ENCODE measurements at regions not wholly inside any gene's neighbourhood (a gene's known extent, or its start where the extent isn't known, plus 50 kb on each side); places are given as distances from the start of the nearest gene placed in this dataset.

DNA sequence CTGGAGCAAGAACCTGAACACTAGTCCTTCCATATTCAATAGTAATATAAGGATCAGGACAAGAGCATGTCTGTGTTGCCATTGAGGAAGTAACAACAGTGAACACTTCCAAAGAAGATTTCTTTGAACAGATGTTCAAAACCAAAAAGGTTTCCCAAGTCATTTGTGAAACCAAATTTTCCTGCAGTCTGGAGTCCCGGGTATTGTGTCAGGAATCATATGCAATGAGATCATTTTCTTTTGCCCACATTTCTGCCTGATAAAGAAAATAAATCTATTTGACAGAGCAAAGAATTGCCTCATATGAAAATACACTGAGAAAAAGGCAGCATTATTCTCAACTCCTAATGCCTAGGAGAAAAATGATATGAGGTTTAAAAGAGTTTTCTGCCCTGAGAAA is 151.7 kb downstream of the SNX18 start:
- TF ChIP-seq, protein P1, sequence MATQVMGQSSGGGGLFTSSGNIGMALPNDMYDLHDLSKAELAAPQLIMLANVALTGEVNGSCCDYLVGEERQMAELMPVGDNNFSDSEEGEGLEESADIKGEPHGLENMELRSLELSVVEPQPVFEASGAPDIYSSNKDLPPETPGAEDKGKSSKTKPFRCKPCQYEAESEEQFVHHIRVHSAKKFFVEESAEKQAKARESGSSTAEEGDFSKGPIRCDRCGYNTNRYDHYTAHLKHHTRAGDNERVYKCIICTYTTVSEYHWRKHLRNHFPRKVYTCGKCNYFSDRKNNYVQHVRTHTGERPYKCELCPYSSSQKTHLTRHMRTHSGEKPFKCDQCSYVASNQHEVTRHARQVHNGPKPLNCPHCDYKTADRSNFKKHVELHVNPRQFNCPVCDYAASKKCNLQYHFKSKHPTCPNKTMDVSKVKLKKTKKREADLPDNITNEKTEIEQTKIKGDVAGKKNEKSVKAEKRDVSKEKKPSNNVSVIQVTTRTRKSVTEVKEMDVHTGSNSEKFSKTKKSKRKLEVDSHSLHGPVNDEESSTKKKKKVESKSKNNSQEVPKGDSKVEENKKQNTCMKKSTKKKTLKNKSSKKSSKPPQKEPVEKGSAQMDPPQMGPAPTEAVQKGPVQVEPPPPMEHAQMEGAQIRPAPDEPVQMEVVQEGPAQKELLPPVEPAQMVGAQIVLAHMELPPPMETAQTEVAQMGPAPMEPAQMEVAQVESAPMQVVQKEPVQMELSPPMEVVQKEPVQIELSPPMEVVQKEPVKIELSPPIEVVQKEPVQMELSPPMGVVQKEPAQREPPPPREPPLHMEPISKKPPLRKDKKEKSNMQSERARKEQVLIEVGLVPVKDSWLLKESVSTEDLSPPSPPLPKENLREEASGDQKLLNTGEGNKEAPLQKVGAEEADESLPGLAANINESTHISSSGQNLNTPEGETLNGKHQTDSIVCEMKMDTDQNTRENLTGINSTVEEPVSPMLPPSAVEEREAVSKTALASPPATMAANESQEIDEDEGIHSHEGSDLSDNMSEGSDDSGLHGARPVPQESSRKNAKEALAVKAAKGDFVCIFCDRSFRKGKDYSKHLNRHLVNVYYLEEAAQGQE (IDR thresholded peaks at IDR 0.05; ENCODE audit: insufficient read depth in 1 of 2, low read depth in 2 of 2, low read length in 2 of 2), result no peak
- TF ChIP-seq SIN3A (IDR thresholded peaks at IDR 0.05; ENCODE audit: borderline replicate concordance, insufficient read depth, low read length), result no peak
- TF ChIP-seq TAF1 (IDR thresholded peaks at IDR 0.05; ENCODE audit: borderline replicate concordance, insufficient read depth, low read length), result no peak
- TF ChIP-seq POLR2AphosphoS5 (IDR thresholded peaks at IDR 0.05; ENCODE audit: low read depth, low read length), result no peak
- no peak for TF ChIP-seq FOXP2 (optimal IDR thresholded peaks at IDR 0.05; ENCODE audit: borderline replicate concordance, extremely low read depth, extremely low read length, insufficient read depth)

- TF ChIP-seq, protein P1 (IDR thresholded peaks at IDR 0.05; ENCODE audit: insufficient read depth in 1 of 2, low read depth in 2 of 2, low read length in 2 of 2), result no peak
- TF ChIP-seq SIN3A (IDR thresholded peaks at IDR 0.05; ENCODE audit: borderline replicate concordance, insufficient read depth, low read length), result no peak
- TF ChIP-seq FOXP2 (optimal IDR thresholded peaks at IDR 0.05; ENCODE audit: borderline replicate concordance, extremely low read depth, extremely low read length, insufficient read depth), result no peak
- TF ChIP-seq TAF1 (IDR thresholded peaks at IDR 0.05; ENCODE audit: borderline replicate concordance, insufficient read depth, low read length), result no peak
- TF ChIP-seq POLR2AphosphoS5 (IDR thresholded peaks at IDR 0.05; ENCODE audit: low read depth, low read length), result no peak
Measured at GRCh38 chr5:54668096-54668495, 150.5 kb downstream of the SNX18 start.

DNA sequence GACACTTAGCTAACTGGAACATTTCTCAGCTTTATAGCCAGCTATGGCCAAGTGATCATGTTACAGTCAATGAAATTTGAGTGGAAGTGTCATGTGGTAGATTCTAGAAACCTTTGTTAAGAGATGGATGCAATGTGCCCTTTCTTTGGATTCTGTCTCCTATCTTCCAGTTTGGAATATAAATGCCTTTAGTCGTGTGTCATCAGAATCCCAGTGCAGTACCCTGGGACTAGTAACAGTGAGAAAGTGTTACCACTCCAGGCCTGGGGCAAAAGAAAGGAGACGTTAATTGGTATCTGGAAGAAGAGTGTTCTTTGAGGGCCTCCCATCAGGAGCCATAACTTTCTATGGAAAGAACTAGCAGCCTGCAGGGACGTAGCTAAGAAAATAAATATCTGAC is 149.6 kb downstream of the SNX18 start:
- TF ChIP-seq, protein P1 (IDR thresholded peaks at IDR 0.05; ENCODE audit: insufficient read depth in 1 of 2, low read depth in 2 of 2, low read length in 2 of 2), result no peak
- TF ChIP-seq FOXP2 (optimal IDR thresholded peaks at IDR 0.05; ENCODE audit: borderline replicate concordance, extremely low read depth, extremely low read length, insufficient read depth), result no peak
- TF ChIP-seq SIN3A (IDR thresholded peaks at IDR 0.05; ENCODE audit: borderline replicate concordance, insufficient read depth, low read length), result no peak
- no peak for TF ChIP-seq TAF1 (IDR thresholded peaks at IDR 0.05; ENCODE audit: borderline replicate concordance, insufficient read depth, low read length)
- no peak for TF ChIP-seq POLR2AphosphoS5 (IDR thresholded peaks at IDR 0.05; ENCODE audit: low read depth, low read length)

DNA sequence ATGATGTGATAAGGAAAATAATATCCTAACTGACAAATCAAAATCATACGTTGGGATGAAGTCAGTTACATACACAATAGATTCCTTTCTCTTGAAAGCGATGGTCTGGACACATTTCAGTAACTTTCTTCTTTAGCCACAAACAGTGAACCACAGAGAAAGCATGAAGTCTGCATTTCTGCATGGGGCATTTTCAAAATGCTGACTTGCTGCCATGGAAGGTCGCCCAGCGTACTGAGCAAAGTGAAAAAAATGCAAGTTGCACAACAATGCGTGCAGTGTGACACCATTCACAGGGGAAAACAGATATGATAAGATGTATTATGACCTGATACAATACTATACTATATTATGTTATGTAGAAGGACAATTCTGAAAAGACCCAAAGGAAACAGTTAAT is 146.3 kb downstream of the SNX18 start:
- TF ChIP-seq, protein P1 (IDR thresholded peaks at IDR 0.05; ENCODE audit: insufficient read depth in 1 of 2, low read depth in 2 of 2, low read length in 2 of 2), result no peak
- TF ChIP-seq TAF1 (IDR thresholded peaks at IDR 0.05; ENCODE audit: borderline replicate concordance, insufficient read depth, low read length) (no peak), POLR2AphosphoS5 (IDR thresholded peaks at IDR 0.05; ENCODE audit: low read depth, low read length) (no peak), FOXP2 (optimal IDR thresholded peaks at IDR 0.05; ENCODE audit: borderline replicate concordance, extremely low read depth, extremely low read length, insufficient read depth) (no peak), SIN3A (IDR thresholded peaks at IDR 0.05; ENCODE audit: borderline replicate concordance, insufficient read depth, low read length) (no peak)

GRCh38 chr5:54661111-54661510 is 143.6 kb downstream of the SNX18 start:
- TF ChIP-seq TAF1 (IDR thresholded peaks at IDR 0.05; ENCODE audit: borderline replicate concordance, insufficient read depth, low read length) (no peak), FOXP2 (optimal IDR thresholded peaks at IDR 0.05; ENCODE audit: borderline replicate concordance, extremely low read depth, extremely low read length, insufficient read depth) (no peak), SIN3A (IDR thresholded peaks at IDR 0.05; ENCODE audit: borderline replicate concordance, insufficient read depth, low read length) (no peak), POLR2AphosphoS5 (IDR thresholded peaks at IDR 0.05; ENCODE audit: low read depth, low read length) (no peak)
- TF ChIP-seq, protein P1 (IDR thresholded peaks at IDR 0.05; ENCODE audit: insufficient read depth in 1 of 2, low read depth in 2 of 2, low read length in 2 of 2), result no peak

Measured in PFSK-1 (cell line).